ENCODE measurements at regions not wholly inside any gene's neighbourhood (a gene's known extent, or its start where the extent isn't known, plus 50 kb on each side); places are given as distances from the start of the nearest gene placed in this dataset.

DNA sequence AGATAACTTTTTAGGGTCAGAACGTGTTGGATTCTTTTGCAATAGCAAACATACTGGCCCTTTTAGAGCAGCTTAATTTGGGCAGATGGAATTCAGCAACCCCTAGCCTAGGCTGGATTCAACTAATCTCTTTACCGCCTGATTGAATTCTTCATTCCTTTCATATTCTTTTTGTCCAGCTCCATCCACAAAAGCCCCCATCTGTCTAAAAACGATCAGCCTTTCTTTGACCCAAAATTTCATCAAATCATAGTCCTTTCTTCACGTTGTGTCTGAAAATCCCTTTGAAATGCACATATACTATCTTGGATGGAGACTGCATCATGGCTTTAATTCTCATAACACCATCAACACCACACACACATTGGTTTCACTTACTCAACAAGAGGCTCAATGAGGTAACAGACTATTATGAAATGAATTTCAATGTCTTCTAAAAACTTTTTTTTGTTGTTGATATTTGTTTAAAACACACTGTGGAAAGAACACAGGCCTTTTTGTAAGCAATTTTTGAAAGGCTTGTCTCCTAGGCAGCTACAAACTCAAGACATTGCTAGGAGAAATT, 128.0 kb upstream of the EEA1 start:
- H4K20me1 ChIP-seq (ENCODE audit: insufficient read depth): no peaks in the 10 kb centered on the region
- no peaks in the 10 kb centered on the region for H3K79me2 ChIP-seq (ENCODE audit: low read depth)
- H3K27me3 ChIP-seq (ENCODE audit: insufficient read depth, low read depth): no peaks in the 10 kb centered on the region
- no peaks in the 10 kb centered on the region for H3K36me3 ChIP-seq (ENCODE audit: low read depth)
- ChIA-PET POLR2A (ENCODE audit: unreplicated experiment) (no interaction called here), CTCF (no interaction called here)
- no peak for DNase-seq
- H3K4me3 ChIP-seq: no peak overlapping the region
- H3K9me3 ChIP-seq (ENCODE audit: insufficient read depth, low read depth): no peaks in the 10 kb centered on the region
- no peaks in the 10 kb centered on the region for H3K9me2 ChIP-seq (ENCODE audit: insufficient read depth)
- H3K27ac ChIP-seq: no peak overlapping the region
- BruUV-seq (replicated peaks): no TSS peak
- no peaks in the 10 kb centered on the region for H3F3A ChIP-seq (ENCODE audit: insufficient read depth, low read depth)
- no peak overlapping the region for H2AFZ ChIP-seq
- intact Hi-C loops (cut with micrococcal nuclease; ENCODE audit: unreplicated experiment): no loop called here
- H3K4me2 ChIP-seq: no peak overlapping the region
- no peaks in the 10 kb centered on the region for H3K4me1 ChIP-seq (replicated peaks; ENCODE audit: insufficient read depth)
- TF ChIP-seq, protein P1, sequence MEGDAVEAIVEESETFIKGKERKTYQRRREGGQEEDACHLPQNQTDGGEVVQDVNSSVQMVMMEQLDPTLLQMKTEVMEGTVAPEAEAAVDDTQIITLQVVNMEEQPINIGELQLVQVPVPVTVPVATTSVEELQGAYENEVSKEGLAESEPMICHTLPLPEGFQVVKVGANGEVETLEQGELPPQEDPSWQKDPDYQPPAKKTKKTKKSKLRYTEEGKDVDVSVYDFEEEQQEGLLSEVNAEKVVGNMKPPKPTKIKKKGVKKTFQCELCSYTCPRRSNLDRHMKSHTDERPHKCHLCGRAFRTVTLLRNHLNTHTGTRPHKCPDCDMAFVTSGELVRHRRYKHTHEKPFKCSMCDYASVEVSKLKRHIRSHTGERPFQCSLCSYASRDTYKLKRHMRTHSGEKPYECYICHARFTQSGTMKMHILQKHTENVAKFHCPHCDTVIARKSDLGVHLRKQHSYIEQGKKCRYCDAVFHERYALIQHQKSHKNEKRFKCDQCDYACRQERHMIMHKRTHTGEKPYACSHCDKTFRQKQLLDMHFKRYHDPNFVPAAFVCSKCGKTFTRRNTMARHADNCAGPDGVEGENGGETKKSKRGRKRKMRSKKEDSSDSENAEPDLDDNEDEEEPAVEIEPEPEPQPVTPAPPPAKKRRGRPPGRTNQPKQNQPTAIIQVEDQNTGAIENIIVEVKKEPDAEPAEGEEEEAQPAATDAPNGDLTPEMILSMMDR (conservative IDR thresholded peaks at IDR 0.05): no peak
- no peak for TF ChIP-seq EZH2 (IDR thresholded peaks at IDR 0.05; ENCODE audit: low read depth)

DNA sequence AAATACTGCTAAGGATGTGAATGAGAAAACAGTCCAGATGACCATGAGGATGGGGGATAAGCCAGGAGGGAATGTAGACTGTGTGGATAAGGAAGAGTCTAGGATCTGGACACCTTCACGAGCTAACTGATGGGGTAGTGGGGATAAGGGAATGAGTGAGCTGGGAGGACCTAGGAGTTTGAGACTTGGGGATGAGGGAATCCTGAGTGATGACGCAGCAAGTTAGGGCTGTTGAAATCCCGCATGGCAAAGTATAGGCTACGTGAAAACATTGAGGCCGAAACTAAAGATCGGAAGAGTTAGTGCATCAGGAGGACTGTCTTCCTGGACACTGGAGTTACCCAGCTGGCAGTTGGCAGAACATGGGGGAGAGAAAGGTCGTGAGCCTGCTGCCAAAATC, 129.2 kb upstream of the EEA1 start:
- TF ChIP-seq, protein P1 (conservative IDR thresholded peaks at IDR 0.05): no peak
- no peak for TF ChIP-seq EZH2 (IDR thresholded peaks at IDR 0.05; ENCODE audit: low read depth)
- no peak for DNase-seq
- Histone ChIP-seq H3K27me3 (ENCODE audit: insufficient read depth, low read depth) (no peaks in the 10 kb centered on the region), H2AFZ (no peak overlapping the region), H3K4me1 (replicated peaks; ENCODE audit: insufficient read depth) (no peaks in the 10 kb centered on the region), H3K4me3 (no peak overlapping the region), H3K9me2 (ENCODE audit: insufficient read depth) (no peaks in the 10 kb centered on the region), H4K20me1 (ENCODE audit: insufficient read depth) (no peaks in the 10 kb centered on the region), H3K79me2 (ENCODE audit: low read depth) (no peaks in the 10 kb centered on the region), H3F3A (ENCODE audit: insufficient read depth, low read depth) (no peaks in the 10 kb centered on the region), H3K27ac (no peak overlapping the region), H3K36me3 (ENCODE audit: low read depth) (no peaks in the 10 kb centered on the region), H3K4me2 (no peak overlapping the region), H3K9me3 (ENCODE audit: insufficient read depth, low read depth) (no peaks in the 10 kb centered on the region)
- ChIA-PET CTCF (no interaction called here), POLR2A (ENCODE audit: unreplicated experiment) (no interaction called here)
- BruUV-seq (replicated peaks): no TSS peak
- intact Hi-C loops (cut with micrococcal nuclease; ENCODE audit: unreplicated experiment): no loop called here

DNA sequence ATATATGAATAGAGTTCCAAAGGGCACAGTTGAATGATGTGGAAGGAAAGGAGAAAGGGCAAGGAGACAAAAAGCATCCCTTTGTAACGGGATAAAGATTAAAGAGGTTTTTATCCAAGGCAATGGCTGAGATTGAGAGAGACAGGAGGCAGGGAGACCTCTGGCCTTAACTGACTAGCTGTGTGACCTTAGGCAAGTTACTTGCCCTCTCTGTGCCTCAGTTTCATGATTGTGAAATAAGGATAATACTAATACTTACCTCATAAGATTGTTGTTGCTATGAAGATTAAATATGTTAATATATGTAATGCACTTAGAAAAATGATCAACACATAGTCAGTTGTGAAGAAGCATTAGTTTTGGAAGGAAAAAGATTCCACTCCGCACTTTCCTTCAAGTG, 130.2 kb upstream of the EEA1 start:
- H2AFZ ChIP-seq: no peak overlapping the region
- no peaks in the 10 kb centered on the region for H3K4me1 ChIP-seq (replicated peaks; ENCODE audit: insufficient read depth)
- TF ChIP-seq, protein P1 (conservative IDR thresholded peaks at IDR 0.05): no peak
- TF ChIP-seq EZH2 (IDR thresholded peaks at IDR 0.05; ENCODE audit: low read depth): no peak
- H3K9me2 ChIP-seq (ENCODE audit: insufficient read depth): no peaks in the 10 kb centered on the region
- no peaks in the 10 kb centered on the region for H3K36me3 ChIP-seq (ENCODE audit: low read depth)
- H3K27ac ChIP-seq: no peak overlapping the region
- no peak overlapping the region for H3K4me2 ChIP-seq
- intact Hi-C loops (cut with micrococcal nuclease; ENCODE audit: unreplicated experiment): no loop called here
- ChIA-PET CTCF (interaction anchor here (0.6 kb wide), 1 partner anchor 81 kb away, joined by 3 read pairs; no protein-coding TSS in a partner anchor), POLR2A (ENCODE audit: unreplicated experiment) (no interaction called here)
- DNase-seq: no peak
- H4K20me1 ChIP-seq (ENCODE audit: insufficient read depth): no peaks in the 10 kb centered on the region
- H3K79me2 ChIP-seq (ENCODE audit: low read depth): no peaks in the 10 kb centered on the region
- H3K4me3 ChIP-seq: no peak overlapping the region
- no peaks in the 10 kb centered on the region for H3K27me3 ChIP-seq (ENCODE audit: insufficient read depth, low read depth)
- H3F3A ChIP-seq (ENCODE audit: insufficient read depth, low read depth): no peaks in the 10 kb centered on the region
- BruUV-seq (replicated peaks): no TSS peak
- no peaks in the 10 kb centered on the region for H3K9me3 ChIP-seq (ENCODE audit: insufficient read depth, low read depth)
